Naive thymus-derived CD8-positive, alpha-beta T cell (primary cell): ENCODE measurements at regions not wholly inside any gene's neighbourhood (a gene's known extent, or its start where the extent isn't known, plus 50 kb on each side); places are given as distances from the start of the nearest gene placed in this dataset.
"Not testable (repeated sequence)": the region's sequence is repeated elsewhere in the genome, so short reads cannot be mapped to it uniquely, and the experiment has no call there.

Experiments used
- ATAC-seq, 2 donors: fragments of 150-1000 bp; cut with Tn5 transposase in 1 of 2; sonication (Bioruptor Pico), chemical (Tn5 transposase) in 1 of 2; 1 replicate in 1 of 2; 2 replicates in 1 of 2; pipeline ENCODE4 v1.10.0; 2021; ENCODE audit warnings: mild to moderate bottlenecking in 2 of 2, moderate library complexity in 2 of 2
- POLR2A ChIA-PET: fragments of 350-600 bp; sonication (Branson Sonifier 250); formaldehyde crosslinking; loops from one replicate; lab custom pipeline; 2021; ENCODE audit warnings: antibody characterized with exemption; lab: Charles Lee
- DNase-seq, 10 donors: peaks; one replicate each; pipeline versions ENCODE4 v3.0.0 to v3.0.0-alpha.2; 2020 to 2022
- H3K27ac Mint-ChIP-seq, 10 donors: one replicate each; pipeline ENCODE4 v1.8.0; 2020 to 2022; ENCODE audit warnings: mild to moderate bottlenecking in 10 of 10, mixed read lengths in 10 of 10, moderate library complexity in 4 of 10, inconsistent platforms in 1 of 10
- H3K27me3 Mint-ChIP-seq, 5 donors: one replicate each; pipeline ENCODE4 v1.8.0; 2021 to 2022; ENCODE audit warnings: mixed read lengths in 5 of 5
- H3K36me3 Mint-ChIP-seq, 3 donors: one replicate each; pipeline ENCODE4 v1.8.0; 2020 to 2022; ENCODE audit warnings: mixed read lengths in 3 of 3, mild to moderate bottlenecking in 2 of 3, inconsistent platforms in 1 of 3
- H3K4me1 Mint-ChIP-seq, 4 donors: one replicate each; pipeline ENCODE4 v1.8.0; 2021 to 2022; ENCODE audit warnings: mixed read lengths in 4 of 4
- H3K4me3 Mint-ChIP-seq, 10 donors: one replicate each; pipeline ENCODE4 v1.8.0; 2020 to 2022; ENCODE audit warnings: mild to moderate bottlenecking in 10 of 10, mixed read lengths in 10 of 10, moderate library complexity in 6 of 10, inconsistent platforms in 1 of 10
- H3K9me3 Mint-ChIP-seq, 9 donors: one replicate each; pipeline ENCODE4 v1.8.0; 2020 to 2022; ENCODE audit warnings: mixed read lengths in 9 of 9, mild to moderate bottlenecking in 3 of 9, inconsistent platforms in 1 of 9, moderate library complexity in 1 of 9

DNA sequence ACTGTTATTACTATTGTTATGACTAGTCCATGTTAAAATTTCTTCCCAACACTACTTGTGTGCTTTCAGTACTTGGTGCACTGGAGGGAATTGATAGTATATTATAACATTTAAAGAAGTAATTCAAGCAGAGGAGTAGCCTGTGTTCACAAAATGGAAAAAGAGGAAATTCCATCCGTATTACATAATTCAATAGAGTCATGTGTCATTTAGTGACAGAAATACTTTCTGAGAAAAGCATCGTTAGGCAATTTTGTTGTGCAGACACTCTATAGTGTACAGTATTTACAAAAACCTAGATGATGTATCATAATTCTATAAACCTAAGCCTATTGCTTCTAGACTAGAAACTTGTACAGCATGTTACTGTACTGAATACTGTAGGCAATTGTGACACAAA is 78.3 kb upstream of the PCSK5 start:
- Mint-ChIP-seq H3K4me3 (no peak overlapping the region), H3K27ac (no peak overlapping the region), H3K36me3 (peaks cover 0 to 23% (median 11%) of the 10 kb centered on the region in 3 donors), H3K4me1 (no peaks in the 10 kb centered on the region), H3K27me3 (peaks cover 0 to 16% (median 3%) of the 10 kb centered on the region in 5 donors), H3K9me3 (peaks cover 16 to 49% (median 23%) of the 10 kb centered on the region in 9 donors)
- ATAC-seq, result no peak
- no peak for DNase-seq
- POLR2A ChIA-PET, result no interaction called here

GRCh38 chr9:75814667-75815066 is 75.8 kb upstream of the PCSK5 start:
- Mint-ChIP-seq H3K4me1 (no peaks in the 10 kb centered on the region), H3K27me3 (peaks cover 0 to 33% (median 6%) of the 10 kb centered on the region in 5 donors), H3K4me3 (no peak overlapping the region), H3K9me3 (peaks cover 16 to 69% (median 29%) of the 10 kb centered on the region in 9 donors), H3K27ac (no peak overlapping the region), H3K36me3 (peaks cover 0 to 21% (median 11%) of the 10 kb centered on the region in 3 donors)
- POLR2A ChIA-PET, result no interaction called here
- ATAC-seq (no peak), DNase-seq (no peak)

GRCh38 chr9:75820471-75821115 is 69.9 kb upstream of the PCSK5 start:
- DNase-seq, H3K27ac Mint-ChIP-seq, ATAC-seq, H3K4me1 Mint-ChIP-seq, H3K4me3 Mint-ChIP-seq, POLR2A ChIA-PET, H3K36me3 Mint-ChIP-seq: not testable (repeated sequence)
- Mint-ChIP-seq H3K27me3 (peaks cover 9 to 60% (median 12%) of the 10 kb centered on the region in 5 donors), H3K9me3 (peaks cover 0 to 31% (median 4%) of the 10 kb centered on the region in 9 donors)

DNA sequence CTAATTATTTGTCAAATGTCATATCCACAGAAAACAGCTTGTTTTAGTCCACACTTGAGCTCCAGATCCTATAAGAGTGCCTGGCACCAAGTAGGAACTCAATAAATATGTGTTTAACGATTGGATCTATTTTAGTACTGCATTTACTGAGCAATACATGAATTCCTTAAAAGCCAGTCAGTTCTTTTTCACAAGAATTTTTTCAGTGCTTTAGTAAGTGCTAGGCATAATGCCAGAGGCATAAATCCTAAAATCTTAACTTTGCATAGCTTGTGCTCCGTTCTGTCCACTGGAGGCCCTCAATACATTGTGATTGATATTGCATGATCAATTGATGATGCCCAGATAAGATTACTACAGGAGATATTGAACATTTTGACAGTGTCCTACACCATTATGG is 67.3 kb upstream of the PCSK5 start:
- Mint-ChIP-seq H3K36me3 (peaks cover 0 to 7% (median 0%) of the 10 kb centered on the region in 3 donors), H3K4me3 (no peak overlapping the region), H3K27me3 (peaks cover 10 to 67% (median 16%) of the 10 kb centered on the region in 5 donors), H3K27ac (no peak overlapping the region), H3K4me1 (no peaks in the 10 kb centered on the region), H3K9me3 (peaks cover 0 to 13% (median 4%) of the 10 kb centered on the region in 9 donors)
- no peak for DNase-seq
- POLR2A ChIA-PET, result no interaction called here
- no peak for ATAC-seq

DNA sequence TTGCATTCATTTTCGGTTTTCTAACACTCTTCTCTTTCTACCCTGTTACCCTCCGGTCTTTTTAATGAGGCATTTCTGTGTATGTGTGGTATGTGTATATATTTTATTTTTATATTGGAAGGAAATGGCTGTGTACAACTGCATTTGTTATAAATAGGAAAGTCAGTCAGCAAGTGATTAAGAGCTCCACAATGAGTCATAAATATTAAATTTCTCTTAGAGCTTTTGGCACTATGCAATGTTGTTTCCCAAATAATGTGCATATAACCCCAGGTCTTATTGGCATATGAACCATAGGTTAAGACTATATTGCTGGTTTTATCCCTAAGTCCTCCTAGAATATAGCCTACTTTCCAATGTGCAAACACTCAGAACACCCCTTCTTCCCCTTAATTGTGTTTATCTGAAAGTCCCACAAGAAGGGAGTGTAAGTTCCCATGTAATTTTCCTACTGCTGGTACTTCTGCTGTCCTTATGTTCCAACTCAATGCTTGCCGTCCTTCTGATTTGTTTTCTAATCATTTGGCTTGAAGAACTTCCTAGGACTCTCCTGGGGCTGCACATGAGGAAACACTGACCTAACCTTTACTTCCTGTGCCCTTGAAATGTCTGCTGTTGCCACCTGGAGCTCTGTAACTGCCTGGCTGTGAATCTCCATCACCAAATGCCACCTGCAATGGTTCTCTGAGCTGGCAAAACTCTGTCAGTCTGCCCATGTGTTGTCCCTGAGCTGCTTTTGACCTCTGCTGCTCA is 65.5 kb upstream of the PCSK5 start:
- Mint-ChIP-seq H3K27ac (no peak overlapping the region), H3K9me3 (peaks cover 0 to 4% (median 0%) of the 10 kb centered on the region in 9 donors), H3K4me3 (no peak overlapping the region), H3K27me3 (peaks cover 14 to 48% (median 16%) of the 10 kb centered on the region in 5 donors), H3K36me3 (peaks cover 0 to 7% (median 0%) of the 10 kb centered on the region in 3 donors), H3K4me1 (no peaks in the 10 kb centered on the region)
- DNase-seq (no peak), ATAC-seq (no peak)
- POLR2A ChIA-PET, result no interaction called here

DNA sequence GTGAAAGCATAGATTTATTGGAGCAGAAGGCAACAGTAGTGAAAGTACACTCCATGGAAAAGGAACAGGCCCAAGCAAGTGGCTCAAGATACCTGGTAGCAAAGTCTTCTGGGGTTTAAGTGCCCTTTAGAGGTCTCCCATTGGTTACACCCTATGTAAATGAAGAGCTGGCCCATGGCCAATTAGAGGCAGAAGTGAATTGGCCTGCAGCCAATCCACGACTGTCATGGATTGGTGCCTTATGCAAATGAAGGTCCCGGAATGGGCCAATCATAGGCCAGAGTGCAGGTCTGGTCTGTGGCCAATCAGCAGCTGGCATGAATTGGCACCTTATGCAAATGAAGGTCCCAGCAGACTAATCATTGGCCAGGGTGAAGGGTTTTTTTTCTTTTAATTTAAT is 64.2 kb upstream of the PCSK5 start:
- H3K4me3 Mint-ChIP-seq, result no peak overlapping the region
- no peak overlapping the region for H3K27ac Mint-ChIP-seq
- peaks cover 0 to 2% (median 0%) of the 10 kb centered on the region in 9 donors for H3K9me3 Mint-ChIP-seq
- H3K27me3 Mint-ChIP-seq, result peaks cover 9 to 38% (median 14%) of the 10 kb centered on the region in 5 donors
- DNase-seq (no peak), ATAC-seq (no peak)
- POLR2A ChIA-PET, result no interaction called here
- H3K36me3 Mint-ChIP-seq, result peaks cover 0 to 7% (median 0%) of the 10 kb centered on the region in 3 donors
- H3K4me1 Mint-ChIP-seq, result no peaks in the 10 kb centered on the region

- H3K27ac Mint-ChIP-seq, result no peak overlapping the region
- POLR2A ChIA-PET, result no interaction called here
- peaks cover 4 to 11% (median 5%) of the 10 kb centered on the region in 5 donors for H3K27me3 Mint-ChIP-seq
- H3K9me3 Mint-ChIP-seq, result no peaks in the 10 kb centered on the region
- H3K4me3 Mint-ChIP-seq, result no peak overlapping the region
- peaks cover 0 to 2% (median 0%) of the 10 kb centered on the region in 4 donors for H3K4me1 Mint-ChIP-seq
- H3K36me3 Mint-ChIP-seq, result no peaks in the 10 kb centered on the region
- ATAC-seq, result no peak
- no peak for DNase-seq
Observed at GRCh38 chr9:75830303-75830702, 60.2 kb upstream of the PCSK5 start.

DNA sequence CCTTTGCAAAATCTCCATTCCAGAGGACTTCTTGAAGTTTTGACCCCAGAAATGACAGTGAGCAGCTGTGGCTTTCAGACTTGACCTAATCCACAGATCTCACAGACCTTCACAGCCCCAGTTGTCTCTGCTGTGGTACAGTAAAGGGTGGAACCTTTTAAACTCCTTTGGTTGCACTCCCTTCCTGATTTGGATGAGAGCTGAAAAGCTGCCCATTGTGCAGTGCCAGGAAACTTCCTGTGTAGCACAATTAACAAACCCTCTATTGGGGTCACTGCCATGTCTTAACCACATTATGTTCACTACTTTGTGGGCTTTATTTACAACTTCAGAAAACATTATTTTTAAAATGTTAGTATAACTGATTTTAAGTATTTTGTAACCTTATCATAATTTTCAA is 56.7 kb upstream of the PCSK5 start:
- Mint-ChIP-seq H3K9me3 (no peaks in the 10 kb centered on the region), H3K27me3 (no peaks in the 10 kb centered on the region), H3K36me3 (no peaks in the 10 kb centered on the region), H3K4me3 (no peak overlapping the region), H3K4me1 (peaks cover 0 to 2% (median 0%) of the 10 kb centered on the region in 4 donors), H3K27ac (no peak overlapping the region)
- DNase-seq (no peak), ATAC-seq (no peak)
- POLR2A ChIA-PET, result no interaction called here

DNA sequence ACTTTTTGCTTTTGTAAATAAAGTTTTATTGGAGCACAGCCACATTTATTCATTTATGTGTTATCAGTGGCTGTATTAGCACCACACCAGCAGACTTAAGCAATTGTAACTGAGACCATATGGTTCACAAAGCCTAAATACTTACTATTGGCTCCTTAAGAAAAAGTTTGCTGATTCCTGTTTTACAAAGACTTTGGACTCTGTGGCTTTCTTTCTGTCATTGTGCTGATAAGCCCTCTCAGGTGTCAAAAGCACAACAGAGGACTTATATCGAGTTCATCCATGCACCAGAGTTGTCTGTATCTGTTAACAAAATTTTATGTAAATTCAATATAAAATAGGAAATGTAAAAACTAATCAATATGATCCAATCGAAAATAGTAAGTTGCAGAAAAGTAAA is 55.6 kb upstream of the PCSK5 start:
- DNase-seq, result no peak
- H3K4me3 Mint-ChIP-seq, result no peak overlapping the region
- peaks cover 0 to 2% (median 0%) of the 10 kb centered on the region in 4 donors for H3K4me1 Mint-ChIP-seq
- no peaks in the 10 kb centered on the region for H3K27me3 Mint-ChIP-seq
- no peak for ATAC-seq
- peak overlapping the region in 1 of 10 donors; percentile 71 for H3K27ac Mint-ChIP-seq
- POLR2A ChIA-PET, result no interaction called here
- no peaks in the 10 kb centered on the region for H3K36me3 Mint-ChIP-seq
- H3K9me3 Mint-ChIP-seq, result no peaks in the 10 kb centered on the region
